ENCODE measurements at regions not wholly inside any gene's neighbourhood (a gene's known extent, or its start where the extent isn't known, plus 50 kb on each side); places are given as distances from the start of the nearest gene placed in this dataset.

DNA sequence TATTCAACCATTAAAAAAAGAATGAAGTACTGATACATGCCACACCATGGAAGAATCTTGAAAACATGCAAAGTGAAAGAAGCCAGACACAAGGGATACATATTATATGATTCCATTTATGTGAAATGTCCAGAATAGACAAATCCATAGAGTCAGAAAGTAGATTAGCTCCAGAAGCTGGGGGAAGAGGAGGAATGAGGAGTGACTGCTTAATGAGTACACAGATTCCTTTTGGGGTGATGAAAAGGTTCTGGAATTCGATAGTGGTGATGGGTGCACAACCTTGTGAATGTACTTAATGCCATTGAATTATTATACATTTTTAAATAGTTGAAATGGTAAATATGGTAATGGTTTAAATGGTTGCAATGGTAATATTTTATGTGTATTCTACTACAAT is 90.6 kb upstream of the SPATA12 start:
- peaks cover 7% of the 10 kb centered on the region for H3K27me3 Mint-ChIP-seq (ENCODE audit: unreplicated experiment)
- no peak overlapping the region for H3K4me3 Mint-ChIP-seq (ENCODE audit: unreplicated experiment)

DNA sequence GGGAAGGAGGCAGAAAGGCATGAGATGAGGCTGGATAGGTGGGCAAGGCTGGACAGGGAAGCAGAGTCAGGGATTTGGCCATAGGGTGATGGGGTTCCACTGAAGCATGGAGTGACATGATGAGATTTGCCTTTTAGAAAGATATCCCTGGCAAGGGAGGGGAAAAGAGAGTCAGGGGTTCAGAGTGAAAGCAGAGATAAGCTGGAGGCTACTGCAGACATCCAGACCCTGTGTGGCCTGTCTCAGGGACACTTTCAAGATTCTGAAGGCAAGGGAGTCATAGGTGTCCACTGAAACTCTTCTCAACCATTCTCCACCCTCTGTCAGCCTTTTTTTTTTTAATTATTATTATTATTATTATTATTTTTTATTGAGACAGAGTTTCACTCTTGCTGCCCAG is 94.0 kb upstream of the SPATA12 start:
- H3K36me3 Mint-ChIP-seq (ENCODE audit: low read depth, unreplicated experiment) = no peaks in the 10 kb centered on the region
- no peaks in the 10 kb centered on the region for H3K9me3 Mint-ChIP-seq (ENCODE audit: unreplicated experiment)
- H3K4me1 Mint-ChIP-seq (ENCODE audit: unreplicated experiment) = peaks cover 3% of the 10 kb centered on the region
- peaks cover 1% of the 10 kb centered on the region for H3K27me3 Mint-ChIP-seq (ENCODE audit: unreplicated experiment)
- no peak overlapping the region for H3K4me3 Mint-ChIP-seq (ENCODE audit: unreplicated experiment)
- no peak overlapping the region for H3K27ac Mint-ChIP-seq (ENCODE audit: unreplicated experiment)
- no peak for DNase-seq (ENCODE audit: low spot score)
- TF ChIP-seq, protein P1, sequence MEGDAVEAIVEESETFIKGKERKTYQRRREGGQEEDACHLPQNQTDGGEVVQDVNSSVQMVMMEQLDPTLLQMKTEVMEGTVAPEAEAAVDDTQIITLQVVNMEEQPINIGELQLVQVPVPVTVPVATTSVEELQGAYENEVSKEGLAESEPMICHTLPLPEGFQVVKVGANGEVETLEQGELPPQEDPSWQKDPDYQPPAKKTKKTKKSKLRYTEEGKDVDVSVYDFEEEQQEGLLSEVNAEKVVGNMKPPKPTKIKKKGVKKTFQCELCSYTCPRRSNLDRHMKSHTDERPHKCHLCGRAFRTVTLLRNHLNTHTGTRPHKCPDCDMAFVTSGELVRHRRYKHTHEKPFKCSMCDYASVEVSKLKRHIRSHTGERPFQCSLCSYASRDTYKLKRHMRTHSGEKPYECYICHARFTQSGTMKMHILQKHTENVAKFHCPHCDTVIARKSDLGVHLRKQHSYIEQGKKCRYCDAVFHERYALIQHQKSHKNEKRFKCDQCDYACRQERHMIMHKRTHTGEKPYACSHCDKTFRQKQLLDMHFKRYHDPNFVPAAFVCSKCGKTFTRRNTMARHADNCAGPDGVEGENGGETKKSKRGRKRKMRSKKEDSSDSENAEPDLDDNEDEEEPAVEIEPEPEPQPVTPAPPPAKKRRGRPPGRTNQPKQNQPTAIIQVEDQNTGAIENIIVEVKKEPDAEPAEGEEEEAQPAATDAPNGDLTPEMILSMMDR (IDR thresholded peaks at IDR 0.05; ENCODE audit: unreplicated experiment) = no peak

More for the DNA sequence above, 90.6 kb upstream of the SPATA12 start:
- no peaks in the 10 kb centered on the region for H3K36me3 Mint-ChIP-seq (ENCODE audit: low read depth, unreplicated experiment)
- H3K4me1 Mint-ChIP-seq (ENCODE audit: unreplicated experiment) = peaks cover 10% of the 10 kb centered on the region
- no peak for DNase-seq (ENCODE audit: low spot score)
- H3K9me3 Mint-ChIP-seq (ENCODE audit: unreplicated experiment) = no peaks in the 10 kb centered on the region
- TF ChIP-seq, protein P1 (IDR thresholded peaks at IDR 0.05; ENCODE audit: unreplicated experiment) = no peak
- H3K27ac Mint-ChIP-seq (ENCODE audit: unreplicated experiment) = no peak overlapping the region

DNA sequence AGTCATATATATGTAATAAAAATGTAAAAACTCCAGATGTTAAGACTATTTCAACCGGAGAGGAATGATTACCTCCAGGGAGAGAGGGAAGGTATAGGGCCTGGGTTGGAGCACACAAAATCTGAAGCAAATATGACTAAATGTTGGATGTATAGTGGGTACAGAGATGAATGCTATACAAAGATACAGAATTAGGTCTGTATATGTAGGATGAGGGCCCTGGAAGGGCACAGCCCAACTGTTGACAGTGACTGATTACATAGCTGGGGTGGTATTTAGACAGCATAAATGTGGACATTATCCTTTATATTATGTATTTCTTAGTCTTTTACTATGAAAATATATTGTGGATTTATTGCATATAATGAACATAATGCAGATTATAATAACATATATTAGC is 94.4 kb upstream of the SPATA12 start:
- no peaks in the 10 kb centered on the region for H3K9me3 Mint-ChIP-seq (ENCODE audit: unreplicated experiment)
- TF ChIP-seq, protein P1 (IDR thresholded peaks at IDR 0.05; ENCODE audit: unreplicated experiment) = no peak
- no peaks in the 10 kb centered on the region for H3K27me3 Mint-ChIP-seq (ENCODE audit: unreplicated experiment)
- DNase-seq (ENCODE audit: low spot score) = no peak
- H3K27ac Mint-ChIP-seq (ENCODE audit: unreplicated experiment) = no peak overlapping the region
- H3K4me1 Mint-ChIP-seq (ENCODE audit: unreplicated experiment) = peaks cover 3% of the 10 kb centered on the region
- no peaks in the 10 kb centered on the region for H3K36me3 Mint-ChIP-seq (ENCODE audit: low read depth, unreplicated experiment)
- no peak overlapping the region for H3K4me3 Mint-ChIP-seq (ENCODE audit: unreplicated experiment)

- no peak overlapping the region for H3K4me3 Mint-ChIP-seq (ENCODE audit: unreplicated experiment)
Observed at GRCh38 chr3:56962922-56963321, 97.5 kb upstream of the SPATA12 start.

GRCh38 chr3:56962206-56962605 is 98.3 kb upstream of the SPATA12 start:
- Mint-ChIP-seq H3K27ac (ENCODE audit: unreplicated experiment) (no peak overlapping the region), H3K4me1 (ENCODE audit: unreplicated experiment) (no peaks in the 10 kb centered on the region), H3K9me3 (ENCODE audit: unreplicated experiment) (no peaks in the 10 kb centered on the region), H3K27me3 (ENCODE audit: unreplicated experiment) (peaks cover 1% of the 10 kb centered on the region), H3K36me3 (ENCODE audit: low read depth, unreplicated experiment) (no peaks in the 10 kb centered on the region), H3K4me3 (ENCODE audit: unreplicated experiment) (no peak overlapping the region)
- TF ChIP-seq, protein P1 (IDR thresholded peaks at IDR 0.05; ENCODE audit: unreplicated experiment) = no peak
- no peak for DNase-seq (ENCODE audit: low spot score)

More at GRCh38 chr3:56962922-56963321, 97.5 kb upstream of the SPATA12 start:
- Mint-ChIP-seq H3K27me3 (ENCODE audit: unreplicated experiment) (peaks cover 1% of the 10 kb centered on the region), H3K9me3 (ENCODE audit: unreplicated experiment) (no peaks in the 10 kb centered on the region), H3K36me3 (ENCODE audit: low read depth, unreplicated experiment) (no peaks in the 10 kb centered on the region), H3K4me1 (ENCODE audit: unreplicated experiment) (no peaks in the 10 kb centered on the region), H3K27ac (ENCODE audit: unreplicated experiment) (no peak overlapping the region)
- DNase-seq (ENCODE audit: low spot score) = no peak
- TF ChIP-seq, protein P1 (IDR thresholded peaks at IDR 0.05; ENCODE audit: unreplicated experiment) = no peak
